Muscle of leg (tissue), 3 donors: ENCODE measurements at regions not wholly inside any gene's neighbourhood (a gene's known extent, or its start where the extent isn't known, plus 50 kb on each side); places are given as distances from the start of the nearest gene placed in this dataset.

ENCODE experiments used
- DNase-seq: peaks from one replicate; pipeline ENCODE4 v3.0.0; 2013
- H3K27ac ChIP-seq: one replicate; pipeline ENCODE4 v1.5.1; 2013; ENCODE audit warnings: mild to moderate bottlenecking, low read length, control low read depth
- H3K27me3 ChIP-seq: one replicate; pipeline ENCODE4 v1.6.1; 2013; ENCODE audit warnings: low read length; ENCODE audit not compliant: control insufficient read depth, insufficient read depth
- H3K36me3 ChIP-seq: one replicate; pipeline ENCODE4 v1.6.1; 2013; ENCODE audit warnings: low read length; ENCODE audit not compliant: control insufficient read depth, insufficient read depth
- H3K4me1 ChIP-seq: one replicate; pipeline ENCODE4 v1.6.1; 2013; ENCODE audit warnings: low read length; ENCODE audit not compliant: control insufficient read depth, insufficient read depth
- H3K4me3 ChIP-seq: one replicate; pipeline ENCODE4 v1.5.1; 2013; ENCODE audit warnings: low read length, control low read depth
- H3K9me3 ChIP-seq: replicated peaks from 2 replicates; pipeline ENCODE4 v1.6.1; 2013; ENCODE audit warnings: low read depth, low read length; ENCODE audit not compliant: control insufficient read depth
- WGBS: methylation state at CpG from one replicate; pipeline ENCODE4 v1.1.5; 2013; ENCODE audit warnings: missing lambda C conversion rate; ENCODE audit not compliant: insufficient coverage; 5-methylcytosine and 5-hydroxymethylcytosine counted together

GRCh38 chr7:20931739-20932138 is 145.1 kb upstream of the SP8 start:
- H3K4me3 ChIP-seq: no peak overlapping the region
- no CpG with 5 or more reads among the region's 3 CpGs for WGBS

GRCh38 chr7:20932785-20933527 is 146.3 kb upstream of the SP8 start:
- no peak for DNase-seq
- 50% methylated on average over 1 of the region's 7 CpGs for whole genome bisulfite sequencing
- Histone ChIP-seq H3K4me3 (no peak overlapping the region), H3K36me3 (no peaks in the 10 kb centered on the region), H3K9me3 (no peaks in the 10 kb centered on the region), H3K27me3 (no peaks in the 10 kb centered on the region), H3K27ac (no peak overlapping the region), H3K4me1 (no peaks in the 10 kb centered on the region)

More at GRCh38 chr7:20931739-20932138, 145.1 kb upstream of the SP8 start:
- DNase-seq: no peak
- H3K27me3 ChIP-seq: no peaks in the 10 kb centered on the region
- H3K9me3 ChIP-seq: no peaks in the 10 kb centered on the region
- H3K36me3 ChIP-seq: no peaks in the 10 kb centered on the region
- H3K4me1 ChIP-seq: no peaks in the 10 kb centered on the region
- no peak overlapping the region for H3K27ac ChIP-seq

GRCh38 chr7:20945451-20945850 is 158.8 kb upstream of the SP8 start:
- no peak overlapping the region for H3K4me3 ChIP-seq
- no peaks in the 10 kb centered on the region for H3K36me3 ChIP-seq
- H3K27ac ChIP-seq: no peak overlapping the region
- no peaks in the 10 kb centered on the region for H3K9me3 ChIP-seq
- DNase-seq: no peak
- no peaks in the 10 kb centered on the region for H3K27me3 ChIP-seq
- H3K4me1 ChIP-seq: no peaks in the 10 kb centered on the region
- no CpG with 5 or more reads among the region's 2 CpGs for WGBS

- Histone ChIP-seq H3K4me1 (no peaks in the 10 kb centered on the region), H3K27ac (no peak overlapping the region), H3K9me3 (no peaks in the 10 kb centered on the region), H3K27me3 (no peaks in the 10 kb centered on the region), H3K36me3 (no peaks in the 10 kb centered on the region), H3K4me3 (no peak overlapping the region)
- 31% methylated on average over 2 of the region's 3 CpGs for WGBS
- no peak for DNase-seq
Observed at GRCh38 chr7:20952916-20953315, 166.2 kb upstream of the SP8 start.

- 8% methylated on average over 2 of the region's 4 CpGs for WGBS
- no peak overlapping the region for H3K27ac ChIP-seq
- H3K4me1 ChIP-seq: no peaks in the 10 kb centered on the region
- H3K4me3 ChIP-seq: no peak overlapping the region
- no peaks in the 10 kb centered on the region for H3K27me3 ChIP-seq
- no peaks in the 10 kb centered on the region for H3K36me3 ChIP-seq
- H3K9me3 ChIP-seq: no peaks in the 10 kb centered on the region
- no peak for DNase-seq
Observed at GRCh38 chr7:20954711-20955619, 168.3 kb upstream of the SP8 start.

GRCh38 chr7:20958572-20958971 is 171.9 kb upstream of the SP8 start:
- H3K9me3 ChIP-seq: no peaks in the 10 kb centered on the region
- no peak overlapping the region for H3K27ac ChIP-seq
- peak; percentile 7 for DNase-seq
- H3K4me1 ChIP-seq: no peaks in the 10 kb centered on the region
- H3K36me3 ChIP-seq: no peaks in the 10 kb centered on the region
- no peak overlapping the region for H3K4me3 ChIP-seq
- H3K27me3 ChIP-seq: no peaks in the 10 kb centered on the region
- WGBS: 83% methylated on average over 1 of the region's 3 CpGs

GRCh38 chr7:20959281-20959680 is 172.6 kb upstream of the SP8 start:
- Histone ChIP-seq H3K27me3 (no peaks in the 10 kb centered on the region), H3K9me3 (no peaks in the 10 kb centered on the region), H3K4me3 (no peak overlapping the region), H3K27ac (no peak overlapping the region), H3K36me3 (no peaks in the 10 kb centered on the region), H3K4me1 (no peaks in the 10 kb centered on the region)
- no peak for DNase-seq
- no CpG with 5 or more reads among the region's 1 CpG for whole genome bisulfite sequencing

GRCh38 chr7:20963556-20964280 is 177.0 kb upstream of the SP8 start:
- Histone ChIP-seq H3K4me3 (no peak overlapping the region), H3K27ac (no peak overlapping the region), H3K9me3 (no peaks in the 10 kb centered on the region), H3K36me3 (no peaks in the 10 kb centered on the region), H3K27me3 (no peaks in the 10 kb centered on the region), H3K4me1 (no peaks in the 10 kb centered on the region)
- WGBS: no CpG with 5 or more reads among the region's 3 CpGs
- no peak for DNase-seq

GRCh38 chr7:20964281-20964918 is 177.7 kb upstream of the SP8 start:
- no peak overlapping the region for H3K27ac ChIP-seq
- no peaks in the 10 kb centered on the region for H3K9me3 ChIP-seq
- no CpG with 5 or more reads among the region's 5 CpGs for WGBS
- H3K36me3 ChIP-seq: no peaks in the 10 kb centered on the region
- no peak overlapping the region for H3K4me3 ChIP-seq
- H3K4me1 ChIP-seq: no peaks in the 10 kb centered on the region
- DNase-seq: no peak
- H3K27me3 ChIP-seq: no peaks in the 10 kb centered on the region
